Stimulated activated CD4-positive, alpha-beta T cell treated with anti-CD3 and anti-CD28 coated beads, Interleukin-4, amount 100 ng/mL, for 1 hour (primary cell): ENCODE measurements at regions not wholly inside any gene's neighbourhood (a gene's known extent, or its start where the extent isn't known, plus 50 kb on each side); places are given as distances from the start of the nearest gene placed in this dataset.
A peak's percentile ranks its signal among the peaks of the same experiment; 100 is the strongest.
"Not testable (repeated sequence)": the region's sequence is repeated elsewhere in the genome, so short reads cannot be mapped to it uniquely, and the experiment has no call there.

Source experiments
- DNase-seq: peaks from one replicate; pipeline ENCODE4 v3.0.0-alpha.2; 2020

GRCh38 chr20:30511322-30512030 lies 746.0 kb upstream of the DEFB115 start:
- DNase-seq, result no peak

DNA sequence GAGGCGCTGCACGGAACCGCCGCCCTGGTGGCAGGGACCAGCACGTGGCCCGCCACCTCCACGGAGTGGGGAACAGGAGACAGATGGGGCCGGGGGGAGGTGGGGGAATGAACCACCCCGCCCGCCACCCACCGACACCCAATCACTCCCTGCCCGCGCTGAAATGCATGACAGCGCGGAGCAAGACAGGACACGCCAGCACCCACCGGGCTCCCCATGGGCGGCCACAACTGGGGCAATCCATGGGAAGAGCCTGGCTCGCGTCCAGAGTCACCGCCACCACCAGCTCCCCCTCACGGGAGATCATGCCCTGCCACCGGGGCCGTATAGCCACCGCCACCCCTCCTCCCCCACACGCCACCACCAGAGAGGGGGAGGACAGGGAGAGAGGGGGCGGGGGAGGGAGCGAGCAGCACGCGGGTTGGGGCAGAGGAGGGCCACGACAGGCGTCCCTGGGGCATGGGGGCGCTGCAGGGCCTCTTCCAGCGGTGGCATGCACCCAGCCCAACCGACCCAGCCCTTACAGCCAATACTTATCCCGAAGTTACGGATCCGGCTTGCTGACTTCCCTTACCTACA lies 744.3 kb upstream of the DEFB115 start:
- no peak for DNase-seq

DNA sequence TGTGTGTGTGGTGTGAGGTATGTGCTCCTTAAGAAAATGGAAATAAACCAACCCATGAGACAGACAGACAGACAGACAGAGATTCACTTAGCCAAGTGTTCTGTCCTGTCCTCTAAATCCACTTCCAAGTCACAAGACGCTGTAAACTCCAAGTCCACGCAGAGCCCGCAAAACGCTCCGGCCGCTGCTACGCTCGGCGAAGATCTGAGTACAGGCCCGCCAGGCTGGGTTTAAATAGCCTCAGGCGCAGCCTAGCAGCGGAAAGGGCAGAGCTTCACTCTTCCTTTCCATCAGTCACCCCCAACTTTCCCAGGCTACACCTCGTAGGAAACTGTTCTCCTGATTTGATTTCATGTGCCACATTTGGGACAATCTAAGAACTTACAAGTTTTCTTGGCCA lies 741.5 kb upstream of the DEFB115 start:
- DNase-seq, result not testable (repeated sequence)

DNA sequence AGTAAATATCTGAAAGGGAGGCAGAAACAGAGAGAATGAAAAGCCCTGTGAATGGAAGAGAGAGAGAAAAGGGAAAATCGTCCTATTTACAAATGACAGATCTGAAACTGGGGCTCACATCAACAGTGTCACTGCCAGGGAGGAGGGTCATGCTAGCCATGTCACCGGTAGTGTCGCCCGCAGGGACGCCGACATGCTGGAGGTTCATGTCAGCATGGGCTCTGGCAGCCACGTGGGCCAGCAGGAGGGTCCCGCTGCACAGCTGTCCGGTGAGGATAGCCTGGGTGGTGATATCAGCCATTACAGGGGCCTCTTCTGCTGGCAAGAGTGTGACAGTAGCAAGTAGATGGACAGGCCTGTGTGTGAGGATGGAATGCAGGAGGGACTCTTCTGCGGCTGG lies 738.6 kb upstream of the DEFB115 start:
- DNase-seq, result not testable (repeated sequence)

DNA sequence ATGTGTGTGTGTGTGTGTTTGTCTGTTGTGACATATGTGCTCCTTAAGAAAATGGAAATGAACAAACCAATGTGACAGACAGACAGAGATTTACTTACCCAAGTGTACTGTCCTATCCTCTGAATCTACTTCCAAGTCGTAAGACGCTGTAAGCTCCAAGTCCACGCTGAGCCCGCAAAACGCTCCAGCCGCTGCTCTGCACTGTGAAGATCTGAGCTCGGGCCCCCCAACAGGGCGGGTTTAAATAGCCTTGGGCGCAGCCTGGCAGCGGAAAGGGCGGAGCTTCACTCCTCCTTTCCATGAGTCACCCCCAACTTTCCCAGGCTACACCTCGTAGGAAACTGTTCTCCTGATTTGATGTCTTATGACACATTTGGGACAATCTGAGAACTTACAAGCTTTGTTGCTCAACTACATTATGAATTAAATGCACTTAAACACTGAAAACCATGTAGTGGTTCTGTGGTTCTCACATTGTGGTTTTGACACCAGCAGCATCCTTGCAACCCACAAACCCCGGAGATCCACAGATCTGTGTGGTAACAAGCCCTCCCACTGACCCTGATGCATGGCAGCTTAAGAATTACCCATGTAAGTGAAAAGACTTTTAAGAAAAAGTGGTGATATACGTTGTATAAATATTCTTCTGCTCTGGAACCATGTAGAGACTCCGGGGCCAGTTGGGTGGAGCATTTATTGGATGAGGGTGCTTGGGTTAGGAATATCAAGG lies 735.6 kb upstream of the DEFB115 start:
- DNase-seq, result not testable (repeated sequence)

GRCh38 chr20:30524155-30524554 lies 733.3 kb upstream of the DEFB115 start:
- DNase-seq, result not testable (repeated sequence)

DNA sequence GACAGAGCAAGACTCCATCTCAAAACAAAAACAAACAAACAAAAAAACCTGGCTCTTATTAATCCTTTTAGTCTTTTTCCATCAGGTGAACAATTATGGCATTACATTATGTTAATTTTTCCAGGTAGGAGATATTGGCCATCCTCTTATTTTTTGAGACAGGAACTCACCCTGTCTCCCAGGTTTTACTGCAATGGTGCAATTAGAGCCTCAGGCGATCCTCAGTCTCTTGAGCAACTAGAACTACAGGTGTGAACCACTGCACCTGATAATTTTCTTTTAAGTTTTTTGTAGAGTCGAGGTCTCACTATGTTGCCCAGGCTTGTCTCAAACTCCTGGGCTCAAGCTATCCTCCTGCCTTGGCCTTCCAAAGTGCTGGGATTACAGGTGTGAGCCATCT lies 732.7 kb upstream of the DEFB115 start:
- DNase-seq, result not testable (repeated sequence)

DNA sequence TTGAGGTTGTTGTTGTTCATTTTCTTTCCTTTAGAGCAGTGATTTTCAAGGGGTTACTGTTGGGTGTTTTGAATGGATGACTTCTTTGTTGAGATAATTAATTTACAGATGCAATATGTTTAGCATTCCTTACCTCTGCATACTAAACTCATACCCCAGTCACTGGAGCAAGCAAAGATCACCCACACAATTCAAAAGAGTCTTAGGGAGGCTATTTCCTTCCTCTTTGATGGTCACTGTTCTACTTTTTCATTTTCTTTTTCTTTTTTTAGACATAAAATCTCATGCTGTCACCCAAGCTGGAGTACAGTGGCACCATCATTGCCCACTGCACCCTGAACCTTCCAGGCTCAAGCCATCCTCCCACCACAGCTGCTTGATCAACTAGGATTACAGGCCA lies 723.8 kb upstream of the DEFB115 start:
- DNase-seq, result not testable (repeated sequence)

GRCh38 chr20:30537459-30537858 lies 720.0 kb upstream of the DEFB115 start:
- DNase-seq, result not testable (repeated sequence)

GRCh38 chr20:30540330-30541069 lies 717.0 kb upstream of the DEFB115 start:
- DNase-seq, result not testable (repeated sequence)

DNA sequence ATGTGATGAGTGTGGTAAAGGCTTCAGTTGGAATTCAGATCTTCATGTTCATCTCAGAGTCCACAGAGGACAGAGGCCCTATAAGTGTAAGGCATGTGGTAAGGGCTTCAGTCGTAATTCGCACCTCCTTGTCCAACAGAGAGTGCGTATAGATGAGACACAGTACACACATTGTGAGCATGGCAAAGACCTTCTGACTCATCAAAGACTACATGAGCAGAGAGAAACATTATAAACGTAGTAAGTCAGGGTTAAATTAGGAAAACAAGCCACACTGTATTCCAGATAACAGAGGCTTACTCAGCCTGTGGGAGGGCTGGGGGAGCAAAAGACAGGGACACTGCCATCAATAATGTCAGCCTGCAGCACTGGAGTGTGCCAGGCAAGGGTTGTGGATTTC lies 706.2 kb upstream of the DEFB115 start:
- not testable (repeated sequence) for DNase-seq

- DNase-seq, result not testable (repeated sequence)
Observed at GRCh38 chr20:30556797-30557196, 700.7 kb upstream of the DEFB115 start.

DNA sequence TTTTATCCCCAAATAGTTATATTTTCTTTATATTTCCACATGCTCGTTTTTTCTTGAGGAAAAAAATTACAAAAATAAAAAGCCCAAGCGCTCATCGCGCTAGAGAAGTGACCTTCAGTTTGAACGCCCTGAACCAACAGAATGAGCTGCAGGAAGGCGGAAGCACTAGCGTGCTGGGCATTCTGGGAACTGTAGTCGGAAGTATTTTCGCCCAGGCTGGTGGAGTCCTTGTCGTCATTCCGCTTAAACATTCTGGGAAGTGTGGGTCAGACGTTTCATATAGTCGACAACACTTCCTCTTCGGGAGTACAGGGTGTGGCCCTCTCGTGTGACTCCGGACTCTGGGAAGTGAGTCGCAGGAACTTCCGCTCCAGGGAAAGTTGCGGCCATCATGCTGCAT lies 692.4 kb upstream of the DEFB115 start:
- not testable (repeated sequence) for DNase-seq

- not testable (repeated sequence) for DNase-seq
Observed at GRCh38 chr20:30569867-30570266, 687.6 kb upstream of the DEFB115 start.

GRCh38 chr20:30570622-30571021 lies 686.8 kb upstream of the DEFB115 start:
- DNase-seq, result not testable (repeated sequence)

GRCh38 chr20:30574337-30574736 lies 683.1 kb upstream of the DEFB115 start:
- DNase-seq, result not testable (repeated sequence)

DNA sequence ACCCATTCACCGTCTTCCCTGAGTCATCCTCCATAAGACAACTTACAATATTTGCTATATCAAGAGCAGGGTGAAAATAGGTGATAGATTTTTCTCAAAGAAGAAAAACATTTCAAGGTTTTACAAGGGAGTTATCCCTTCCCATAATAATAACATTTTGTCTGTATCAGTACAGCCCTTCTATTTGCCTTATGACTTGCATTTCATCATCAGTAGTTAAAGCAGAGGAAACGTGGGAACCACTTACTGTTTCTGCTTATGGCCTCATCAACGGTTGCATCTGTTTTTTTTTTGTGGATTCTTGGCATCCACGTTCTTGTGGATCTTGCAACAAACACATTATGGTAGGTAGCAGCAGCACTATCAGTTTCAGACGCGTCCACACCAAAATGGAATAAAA lies 678.4 kb upstream of the DEFB115 start:
- not testable (repeated sequence) for DNase-seq

DNA sequence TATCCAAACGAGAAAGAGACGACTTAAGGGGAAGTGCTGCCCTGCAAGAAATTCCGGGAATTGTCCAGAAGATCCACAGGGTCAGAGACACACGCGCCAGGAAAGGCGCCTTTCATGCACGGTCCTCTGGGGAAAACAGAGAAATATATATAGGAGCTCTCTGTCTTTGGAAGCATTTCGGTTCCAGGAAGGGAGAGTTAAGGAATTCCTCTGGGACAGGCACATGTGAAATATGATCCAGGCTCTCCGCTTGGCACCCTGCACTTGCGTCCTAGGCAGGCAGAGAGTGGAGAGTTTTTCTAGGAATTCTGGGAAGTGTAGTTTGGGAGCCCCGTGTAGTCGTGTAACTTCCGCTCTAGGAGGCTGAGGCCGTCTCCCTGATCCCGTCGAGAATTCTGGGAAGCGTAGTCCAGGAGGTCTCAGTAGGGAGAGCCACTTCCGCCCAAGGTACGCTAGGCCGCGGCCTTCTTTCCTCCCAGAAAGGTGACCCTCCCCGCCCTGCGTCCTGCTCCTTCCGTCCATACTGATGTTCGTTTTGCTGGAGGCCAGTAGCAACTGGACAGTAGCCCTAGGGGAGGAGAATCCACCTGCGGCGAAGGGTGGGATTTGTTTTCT lies 677.5 kb upstream of the DEFB115 start:
- not testable (repeated sequence) for DNase-seq

GRCh38 chr20:30581839-30582238 lies 675.6 kb upstream of the DEFB115 start:
- not testable (repeated sequence) for DNase-seq

- DNase-seq, result not testable (repeated sequence)
Observed at GRCh38 chr20:30584403-30584802, 673.1 kb upstream of the DEFB115 start.

DNA sequence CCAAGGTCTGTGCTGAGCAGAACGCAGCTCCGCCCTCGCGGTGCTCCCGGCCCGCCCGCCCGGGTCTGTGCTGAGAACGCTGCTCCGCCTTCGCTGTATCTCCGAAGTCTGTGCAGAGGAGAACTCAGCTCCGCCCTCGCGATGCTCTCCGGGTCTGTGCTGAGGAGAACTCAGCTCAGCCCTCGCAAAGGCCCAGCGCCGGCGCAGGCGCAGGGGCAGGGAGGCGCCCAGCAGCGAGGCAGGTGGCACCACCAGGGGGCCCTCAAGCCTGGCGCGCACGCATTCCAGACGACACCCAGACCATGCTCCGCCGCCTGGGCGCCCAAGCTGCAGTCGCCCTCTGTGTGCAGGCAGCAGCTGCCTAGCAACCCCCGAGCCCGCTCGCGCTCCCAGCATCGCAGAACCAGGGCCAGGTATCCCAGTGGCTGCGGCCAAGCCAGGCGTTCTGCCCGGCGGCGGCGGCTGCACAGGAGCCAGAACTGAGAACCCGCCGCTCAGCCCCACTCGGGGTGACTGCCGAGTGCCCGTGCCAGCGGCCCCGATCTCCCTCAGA lies 672.1 kb upstream of the DEFB115 start:
- DNase-seq, result peak; percentile 14

- not testable (repeated sequence) for DNase-seq
Observed at GRCh38 chr20:30586178-30586577, 671.3 kb upstream of the DEFB115 start.
